OCI-LY7 (cell line): ENCODE measurements at regions not wholly inside any gene's neighbourhood (a gene's known extent, or its start where the extent isn't known, plus 50 kb on each side); places are given as distances from the start of the nearest gene placed in this dataset.
A peak's percentile ranks its signal among the peaks of the same experiment; 100 is the strongest.

ENCODE experiments used
- BruUV-seq: library from RNA; stranded (reverse); fragments of 400-500 nt; replicated peaks from 2 replicates; lab custom pipeline; 2021; lab: Mats Ljungman, UMichigan
- CTCF ChIA-PET: fragments of 300-600 bp; sonication (Branson Sonifier 250); formaldehyde crosslinking; loops from one replicate; lab custom pipeline; 2022; ENCODE audit warnings: antibody characterized with exemption; ENCODE audit not compliant: unreplicated experiment; lab: Charles Lee
- POLR2A ChIA-PET: fragments of 300-600 bp; sonication (Branson Sonifier 250); formaldehyde crosslinking; loops from one replicate; lab custom pipeline; 2022; ENCODE audit warnings: antibody characterized with exemption; lab: Charles Lee
- DNase-seq: peaks from one replicate; pipeline ENCODE4 v3.0.0-alpha.2; 2015; ENCODE audit warnings: low spot score
- H2AFZ ChIP-seq: fragments of 200-600 bp; sonication (generic), shearing (Covaris generic); 2 replicates; pipeline ENCODE4 v1.6.1; 2014; ENCODE audit warnings: mild to moderate bottlenecking, antibody characterized with exemption, low read length, moderate library complexity
- H3K27ac ChIP-seq: fragments of 200-600 bp; sonication (generic); 2 replicates; pipeline ENCODE4 v1.5.1; 2014; ENCODE audit warnings: mixed run types, low read depth, mild to moderate bottlenecking, moderate library complexity, low read length, inconsistent platforms; ENCODE audit not compliant: poor library complexity, severe bottlenecking
- H3K36me3 ChIP-seq: fragments of 200-600 bp; sonication (generic); 2 replicates; pipeline ENCODE4 v1.6.1; 2014; ENCODE audit warnings: mild to moderate bottlenecking, antibody characterized with exemption, low read length, moderate library complexity, mixed read lengths; ENCODE audit not compliant: insufficient read depth
- H3K4me1 ChIP-seq: fragments of 200-600 bp; sonication (generic); 2 replicates; pipeline ENCODE4 v1.5.1; 2014; ENCODE audit warnings: mild to moderate bottlenecking, low read length; ENCODE audit not compliant: insufficient read depth, poor library complexity, severe bottlenecking
- H3K4me2 ChIP-seq: fragments of 200-600 bp; sonication (generic); 2 replicates; pipeline ENCODE4 v1.6.1; 2014; ENCODE audit warnings: mild to moderate bottlenecking, low read length
- H3K4me3 ChIP-seq: fragments of 200-600 bp; sonication (generic); 2 replicates; pipeline ENCODE4 v1.5.1; 2014; ENCODE audit warnings: mild to moderate bottlenecking, low read depth, low read length; ENCODE audit not compliant: poor library complexity, severe bottlenecking
- H3K79me2 ChIP-seq: fragments of 200-600 bp; sonication (generic); 2 replicates; pipeline ENCODE4 v1.6.1; 2016; ENCODE audit warnings: low read depth, mild to moderate bottlenecking, low read length, moderate library complexity, mixed read lengths; ENCODE audit not compliant: insufficient read depth
- H3K9me2 ChIP-seq: fragments of 200-600 bp; sonication (generic); 2 replicates; pipeline ENCODE4 v1.6.1; 2016; ENCODE audit warnings: mild to moderate bottlenecking, low read length, mixed read lengths; ENCODE audit not compliant: insufficient read depth
- H3K9me3 ChIP-seq: fragments of 200-600 bp; sonication (generic); 2 replicates; pipeline ENCODE4 v1.6.1; 2014; ENCODE audit warnings: mild to moderate bottlenecking, mixed run types, low read length, mixed read lengths
- H4K20me1 ChIP-seq: fragments of 200-600 bp; sonication (generic); 2 replicates; pipeline ENCODE4 v1.6.1; 2014; ENCODE audit warnings: mild to moderate bottlenecking, antibody characterized with exemption, low read length, moderate library complexity, mixed read lengths; ENCODE audit not compliant: insufficient read depth
- CTCF ChIP-seq: fragments of 200-600 bp; sonication (generic); conservative IDR thresholded peaks from 2 replicates; pipeline ENCODE4 v1.5.1; 2014; ENCODE audit warnings: mild to moderate bottlenecking, antibody characterized with exemption, low read length, moderate library complexity, mixed read lengths
- EZH2phosphoT487 ChIP-seq: fragments of 200-600 bp; sonication (generic); IDR thresholded peaks from 2 replicates; pipeline ENCODE4 v1.6.1; 2018; ENCODE audit warnings: low read depth, borderline replicate concordance, mild to moderate bottlenecking, mixed run types, antibody characterized with exemption, low read length, moderate library complexity, mixed read lengths
- intact Hi-C: fragments of 100-400 bp; cut with micrococcal nuclease; formaldehyde crosslinking; loops from one replicate; pipeline ENCODE4 v1.10.0; 2022; ENCODE audit not compliant: unreplicated experiment

- H3K4me2 ChIP-seq, result no peak overlapping the region
- H3K27ac ChIP-seq, result no peak overlapping the region
- no peaks in the 10 kb centered on the region for H3K4me1 ChIP-seq
- ChIA-PET POLR2A (no interaction called here), CTCF (no interaction called here)
- no peak overlapping the region for H2AFZ ChIP-seq
- no peak overlapping the region for H3K4me3 ChIP-seq
- intact Hi-C loops, result loop anchor here (5.0 to 10.0 kb wide), 2 partner anchors 128 to 901 kb away; no protein-coding TSS in a partner anchor
- H3K36me3 ChIP-seq, result no peaks in the 10 kb centered on the region
- H3K9me3 ChIP-seq, result no peaks in the 10 kb centered on the region
- no peaks in the 10 kb centered on the region for H4K20me1 ChIP-seq
- TF ChIP-seq EZH2phosphoT487 (no peak), CTCF (no peak)
- H3K9me2 ChIP-seq, result no peaks in the 10 kb centered on the region
- no peak for DNase-seq
- no peaks in the 10 kb centered on the region for H3K79me2 ChIP-seq
- BruUV-seq, result no TSS peak
These were observed 108.5 kb upstream of the CYRIA start for GRCh38 chr2:16774091-16774490.

- ChIA-PET CTCF (no interaction called here), POLR2A (interaction anchor here (0.6 to 0.7 kb wide), 2 partner anchors 58 to 180 kb away, joined by 3 to 5 read pairs; no protein-coding TSS in a partner anchor)
- Histone ChIP-seq H3K36me3 (no peaks in the 10 kb centered on the region), H3K27ac (no peak overlapping the region), H3K4me3 (no peak overlapping the region), H3K9me3 (no peaks in the 10 kb centered on the region), H3K79me2 (no peaks in the 10 kb centered on the region), H4K20me1 (no peaks in the 10 kb centered on the region), H3K4me2 (no peak overlapping the region), H3K9me2 (no peaks in the 10 kb centered on the region), H3K4me1 (no peaks in the 10 kb centered on the region), H2AFZ (no peak overlapping the region)
- BruUV-seq, result no TSS peak
- peak; percentile 56 for DNase-seq
- intact Hi-C loops, result loop anchor here (1.0 to 10.0 kb wide), 4 partner anchors 129 to 902 kb away; no protein-coding TSS in a partner anchor
- TF ChIP-seq EZH2phosphoT487, result no peak
- peak; percentile 85 for TF ChIP-seq CTCF
These were observed 107.6 kb upstream of the CYRIA start for GRCh38 chr2:16773080-16773713.

GRCh38 chr2:16767789-16768476 lies 102.3 kb upstream of the CYRIA start:
- no peaks in the 10 kb centered on the region for H3K36me3 ChIP-seq
- H3K79me2 ChIP-seq, result no peaks in the 10 kb centered on the region
- H3K27ac ChIP-seq, result no peak overlapping the region
- peaks cover 12% of the 10 kb centered on the region for H3K4me1 ChIP-seq
- no peak overlapping the region for H3K4me2 ChIP-seq
- H2AFZ ChIP-seq, result no peak overlapping the region
- no peak for DNase-seq
- POLR2A ChIA-PET, result interaction anchor here (0.5 to 0.9 kb wide), 2 partner anchors 14 to 222 kb away, joined by 3 to 4 read pairs; no protein-coding TSS in a partner anchor
- H4K20me1 ChIP-seq, result no peaks in the 10 kb centered on the region
- intact Hi-C loops, result no loop called here
- CTCF ChIA-PET, result no interaction called here
- no peaks in the 10 kb centered on the region for H3K9me2 ChIP-seq
- no peaks in the 10 kb centered on the region for H3K9me3 ChIP-seq
- TF ChIP-seq EZH2phosphoT487 (no peak), CTCF (no peak)
- no TSS peak for BruUV-seq
- no peak overlapping the region for H3K4me3 ChIP-seq
